Astrocyte of the cerebellum (primary cell): ENCODE measurements at regions not wholly inside any gene's neighbourhood (a gene's known extent, or its start where the extent isn't known, plus 50 kb on each side); places are given as distances from the start of the nearest gene placed in this dataset.

Experiments
- DNase-seq: peaks from one replicate; pipeline ENCODE4 v3.0.0-alpha.2; 2011; ENCODE audit warnings: low read depth
- H3K4me3 ChIP-seq: 2 replicates; pipeline ENCODE4 v1.5.1; 2011; ENCODE audit warnings: mild to moderate bottlenecking, low read depth, low read length, moderate library complexity
- CTCF ChIP-seq: IDR thresholded peaks from 2 replicates; pipeline ENCODE4 v1.5.1; 2012; ENCODE audit warnings: low read length, low read depth, moderate library complexity, mild to moderate bottlenecking; ENCODE audit errors: missing control alignments
- in situ Hi-C: cut with HindIII; loops from 2 replicates; pipeline ENCODE4 v1.10.0; 2017; ENCODE audit warnings: low sequenced_read_pairs

DNA sequence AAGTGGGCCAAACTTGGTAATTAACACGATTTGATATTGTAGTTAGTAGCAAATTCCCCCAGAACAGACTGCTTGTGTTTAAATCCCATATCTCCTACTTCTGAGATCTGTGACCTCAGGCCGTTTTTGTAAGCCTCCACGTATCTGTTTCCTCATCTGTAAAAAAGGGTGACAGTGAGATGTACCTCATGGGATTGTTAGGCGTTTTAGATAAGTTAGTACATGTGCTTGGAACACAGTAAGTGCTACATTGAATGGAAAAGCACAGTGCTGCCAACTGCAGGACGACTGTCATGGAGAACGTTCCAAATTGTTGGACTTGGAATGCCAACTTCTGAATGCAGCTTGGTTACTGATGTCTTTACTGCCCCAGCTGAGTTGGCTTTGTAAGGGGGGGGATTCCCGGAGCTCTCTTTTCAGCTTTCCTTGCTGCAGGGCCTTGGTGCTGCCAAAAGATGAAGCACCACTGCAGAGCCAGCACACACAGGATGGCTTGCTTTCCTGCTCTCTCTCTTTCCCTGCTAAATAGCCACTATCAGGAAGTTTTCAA, 108.6 kb downstream of the OPN5 start:
- no peak overlapping the region for H3K4me3 ChIP-seq
- no peak for DNase-seq
- no peak for TF ChIP-seq CTCF
- in situ Hi-C loops, result no loop called here

DNA sequence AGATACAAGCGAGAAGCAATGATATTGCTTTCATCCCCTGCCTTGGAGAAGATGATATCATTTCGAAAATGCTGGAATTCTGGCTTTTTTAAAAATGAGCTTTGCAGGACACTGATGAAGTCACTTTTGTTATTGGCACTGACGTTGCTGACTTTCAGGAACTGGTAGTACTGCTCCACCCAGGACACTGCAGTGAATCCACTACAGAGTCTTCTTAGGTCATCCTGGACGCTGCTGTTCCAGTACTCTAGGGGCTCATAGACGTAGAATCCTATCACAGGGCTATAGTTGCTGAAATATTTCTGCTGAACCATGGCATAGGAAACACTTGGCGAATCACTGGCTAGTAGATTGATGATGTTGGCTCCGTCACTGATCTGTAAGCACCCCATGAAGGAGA, 97.2 kb downstream of the OPN5 start:
- in situ Hi-C loops, result no loop called here
- DNase-seq, result no peak
- no peak for TF ChIP-seq CTCF
- H3K4me3 ChIP-seq, result no peak overlapping the region
